Lung (tissue), 11 donors: ENCODE measurements at regions not wholly inside any gene's neighbourhood (a gene's known extent, or its start where the extent isn't known, plus 50 kb on each side); places are given as distances from the start of the nearest gene placed in this dataset.

Source experiments
- ATAC-seq: fragments of 200-7000 bp; cut with Tn5 transposase; one replicate; pipeline ENCODE4 v1.9.1; 2020; ENCODE audit warnings: moderate number of reproducible peaks; ENCODE audit not compliant: insufficient read depth, low FRiP score
- DNase-seq, 3 donors: peaks; one replicate each; pipeline ENCODE4 v3.0.0-alpha.2; 2013 to 2017
- H3K27ac ChIP-seq, 2 donors: one replicate each; pipeline ENCODE4 v1.5.1; 2013; ENCODE audit warnings: mild to moderate bottlenecking in 2 of 2, moderate library complexity in 2 of 2, control low read depth in 1 of 2, inconsistent platforms in 1 of 2, low read depth in 1 of 2, low read length in 1 of 2
- H3K27me3 ChIP-seq, 3 donors: one replicate each; pipeline ENCODE4 v1.5.1; 2013; ENCODE audit warnings: low read length in 2 of 3; ENCODE audit not compliant: control insufficient read depth in 3 of 3, insufficient read depth in 3 of 3
- H3K36me3 ChIP-seq, 4 donors: one replicate each; pipeline ENCODE4 v1.5.1; 2013; ENCODE audit warnings: low read length in 4 of 4, mild to moderate bottlenecking in 1 of 4, moderate library complexity in 1 of 4; ENCODE audit not compliant: control insufficient read depth in 4 of 4, insufficient read depth in 4 of 4
- H3K4me1 ChIP-seq, 5 donors: one replicate each; pipeline ENCODE4 v1.5.1; 2013; ENCODE audit warnings: low read length in 5 of 5, mild to moderate bottlenecking in 2 of 5, moderate library complexity in 1 of 5; ENCODE audit not compliant: control insufficient read depth in 5 of 5, insufficient read depth in 5 of 5
- H3K4me3 ChIP-seq: one replicate; pipeline ENCODE4 v1.5.1; 2013; ENCODE audit warnings: mild to moderate bottlenecking, control low read depth, moderate library complexity
- H3K9ac ChIP-seq, 2 donors: one replicate each; pipeline ENCODE4 v1.5.1; 2013; ENCODE audit warnings: low read length in 2 of 2, control low read depth in 1 of 2; ENCODE audit not compliant: insufficient read depth in 1 of 2
- H3K9me3 ChIP-seq, 4 donors: one replicate each; pipeline ENCODE4 v1.5.1; 2013; ENCODE audit warnings: low read length in 3 of 4, mild to moderate bottlenecking in 1 of 4, moderate library complexity in 1 of 4; ENCODE audit not compliant: control insufficient read depth in 4 of 4, insufficient read depth in 3 of 4
- CTCF ChIP-seq: IDR thresholded peaks from 2 replicates; pipeline ENCODE4 v1.5.1; 2012; ENCODE audit warnings: mild to moderate bottlenecking; ENCODE audit errors: control extremely low read depth, extremely low read depth
- WGBS, 2 donors: extraction: QIAGEN DNeasy Blood & Tissue Kit; methylation state at CpG; one replicate each; pipeline ENCODE4 v1.1.7; 2013; 5-methylcytosine and 5-hydroxymethylcytosine counted together
- donor health status: control.
- donor health status: control.
- donor health status: Bipolar disorder and iron deficiency.
- donor health status: healthy.
- donor health status: DM: yes; HTN: yes; CAD: no.

GRCh38 chr14:104505085-104506074, 74.2 kb upstream of the C14orf180 start:
- no peaks in the 10 kb centered on the region for H3K27me3 ChIP-seq
- peaks cover 0 to 27% (median 3%) of the 10 kb centered on the region in 4 donors for H3K9me3 ChIP-seq
- no peak overlapping the region for H3K9ac ChIP-seq
- no peak overlapping the region for H3K27ac ChIP-seq
- H3K4me3 ChIP-seq = no peak overlapping the region
- H3K4me1 ChIP-seq = no peaks in the 10 kb centered on the region
- 76 to 82% methylated on average over 26 to 28 of the region's 28 CpGs for WGBS, 2 donors
- DNase-seq (no peak), ATAC-seq (no peak)
- no peaks in the 10 kb centered on the region for H3K36me3 ChIP-seq
- TF ChIP-seq CTCF = no peak

DNA sequence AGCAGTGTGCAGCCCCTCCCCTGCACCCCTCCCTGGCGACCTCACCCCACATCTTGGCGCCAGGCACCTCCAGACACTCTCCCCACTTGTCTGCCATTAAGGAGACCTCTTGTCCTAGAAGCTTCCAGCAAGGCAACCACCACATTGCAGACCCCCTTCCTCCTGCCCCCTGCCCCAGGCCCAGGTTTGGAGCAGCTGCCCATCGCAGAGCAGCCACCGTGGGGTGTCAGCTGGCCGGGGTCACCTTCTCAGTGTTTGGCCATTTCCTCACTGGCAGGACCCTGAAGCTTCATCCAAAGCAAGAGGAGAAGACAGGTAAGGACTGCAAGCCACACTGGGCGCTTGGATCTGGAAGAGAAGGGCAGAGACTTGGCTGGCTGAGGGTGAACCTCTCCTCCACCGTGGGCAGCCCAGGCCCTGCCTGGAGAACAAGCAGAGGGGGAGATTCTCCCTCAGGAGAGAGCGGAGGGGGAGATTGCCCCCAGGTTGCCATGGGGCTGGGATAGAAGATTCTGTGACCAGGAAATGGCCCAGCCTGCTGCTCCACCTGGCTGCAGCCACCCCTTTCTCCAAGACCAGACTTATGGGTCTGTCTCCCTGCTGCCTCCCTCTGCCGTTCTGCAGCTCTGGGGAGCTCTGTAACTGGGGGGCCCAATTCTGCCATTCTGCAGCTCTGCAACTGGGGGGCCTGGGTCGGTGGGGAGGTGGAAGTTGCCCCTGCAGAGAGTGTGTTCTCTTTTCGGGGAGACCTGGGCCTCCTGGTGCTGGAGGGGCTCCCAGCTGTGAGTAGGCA, 72.9 kb upstream of the C14orf180 start:
- H3K4me1 ChIP-seq = no peaks in the 10 kb centered on the region
- H3K36me3 ChIP-seq = no peaks in the 10 kb centered on the region
- no peaks in the 10 kb centered on the region for H3K27me3 ChIP-seq
- no peak overlapping the region for H3K27ac ChIP-seq
- no peak for TF ChIP-seq CTCF
- no peak overlapping the region for H3K9ac ChIP-seq
- WGBS, 2 donors = 81 to 83% methylated on average over 11 of the region's 11 CpGs
- peaks cover 0 to 22% (median 3%) of the 10 kb centered on the region in 4 donors for H3K9me3 ChIP-seq
- DNase-seq (no peak), ATAC-seq (no peak)
- no peak overlapping the region for H3K4me3 ChIP-seq

GRCh38 chr14:104507443-104507842, 72.1 kb upstream of the C14orf180 start:
- no peak overlapping the region for H3K4me3 ChIP-seq
- H3K4me1 ChIP-seq = no peaks in the 10 kb centered on the region
- 45 to 64% methylated on average over 6 of the region's 6 CpGs for WGBS, 2 donors
- H3K9me3 ChIP-seq = peaks cover 0 to 21% (median 1%) of the 10 kb centered on the region in 4 donors
- DNase-seq (peak; percentile 41 to 46 (median 42)), ATAC-seq (no peak)
- H3K27me3 ChIP-seq = no peaks in the 10 kb centered on the region
- H3K36me3 ChIP-seq = no peaks in the 10 kb centered on the region
- TF ChIP-seq CTCF = no peak
- H3K27ac ChIP-seq = no peak overlapping the region
- H3K9ac ChIP-seq = no peak overlapping the region
